ENCODE measurements at regions not wholly inside any gene's neighbourhood (a gene's known extent, or its start where the extent isn't known, plus 50 kb on each side); places are given as distances from the start of the nearest gene placed in this dataset.

DNA sequence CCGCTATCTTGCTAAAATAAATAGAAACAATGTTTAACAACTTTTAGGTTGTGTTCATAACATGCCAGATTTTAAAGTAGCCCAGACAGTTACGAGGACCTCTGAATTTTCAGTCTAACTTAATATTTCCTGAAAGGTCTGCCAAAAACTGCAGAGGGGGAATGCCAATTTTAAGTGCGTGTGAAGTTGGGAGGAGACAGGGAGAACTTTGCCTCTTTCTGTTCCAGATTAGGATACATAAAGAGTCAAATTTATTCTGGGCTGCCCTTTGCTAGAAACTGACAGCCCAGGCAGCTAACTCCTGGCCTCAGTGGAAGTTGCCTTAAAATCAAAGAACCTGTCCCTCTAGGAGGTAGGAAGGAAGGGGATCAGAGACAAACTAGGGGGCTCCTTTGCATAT lies 52.3 kb upstream of the PIP4K2A start:
- DNase-seq (ENCODE audit: low spot score): no peak

DNA sequence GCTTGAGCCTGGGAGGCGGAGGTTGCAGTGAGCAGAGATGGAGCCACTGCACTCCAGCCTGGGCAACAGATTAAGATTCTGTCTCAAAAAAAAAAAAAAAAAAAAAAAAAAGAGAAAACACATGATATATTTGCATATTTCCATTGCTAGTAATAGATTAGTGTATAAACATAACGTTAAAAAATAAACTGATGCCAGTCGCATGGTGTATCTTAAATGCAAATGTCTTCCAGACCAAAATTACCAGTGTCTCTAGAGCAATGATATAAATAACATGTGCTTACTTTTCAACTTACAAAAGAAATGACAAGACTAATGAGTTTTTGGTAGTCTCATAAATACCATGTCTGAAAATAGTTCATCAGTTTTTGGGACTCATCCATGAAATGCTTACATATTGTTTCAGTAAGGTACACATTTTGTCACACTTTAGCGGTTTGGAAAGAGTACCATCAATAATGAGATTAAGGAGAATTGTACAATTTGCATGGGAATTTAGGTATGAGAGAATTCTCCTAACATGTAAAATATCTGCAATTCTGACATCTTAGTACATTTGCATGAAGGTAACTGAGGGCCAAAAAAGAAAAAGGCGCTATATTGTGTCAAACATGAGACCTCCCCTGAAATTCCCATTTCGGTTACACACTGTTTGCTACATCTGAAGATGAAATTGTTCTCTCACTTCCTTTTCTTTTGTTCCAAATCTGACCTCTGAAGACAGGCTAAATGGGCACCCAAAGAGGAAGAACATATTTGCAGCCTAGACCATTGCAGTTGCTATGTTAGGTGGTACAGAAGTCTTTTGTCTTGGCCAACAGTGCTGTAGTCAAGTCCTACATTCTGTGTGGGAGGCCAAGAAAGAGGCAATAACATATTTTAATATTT lies 51.5 kb upstream of the PIP4K2A start:
- DNase-seq (ENCODE audit: low spot score): no peak

DNA sequence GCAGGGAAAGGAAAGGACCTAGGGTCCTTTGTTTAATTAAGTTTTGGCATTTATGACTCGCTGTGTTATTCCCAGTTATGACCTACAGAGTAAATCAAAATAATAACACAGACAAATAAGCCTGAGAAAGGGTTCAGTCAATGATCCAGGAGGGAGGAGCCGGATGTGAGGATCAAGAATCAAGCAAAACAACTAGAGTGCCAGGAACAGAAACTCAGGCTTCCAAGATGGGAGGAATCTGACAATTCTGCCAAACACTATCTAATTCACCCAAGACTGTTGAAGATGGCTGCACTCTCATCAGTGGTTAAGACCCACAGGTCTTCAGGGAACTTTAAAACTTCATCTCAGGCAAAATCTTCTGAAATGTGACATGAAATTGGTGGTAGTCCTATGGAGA lies 50.3 kb upstream of the PIP4K2A start:
- no peak for DNase-seq (ENCODE audit: low spot score)
